H9 (cell line): ENCODE measurements at regions not wholly inside any gene's neighbourhood (a gene's known extent, or its start where the extent isn't known, plus 50 kb on each side); places are given as distances from the start of the nearest gene placed in this dataset.

Source experiments
- DNase-seq: peaks from one replicate; pipeline ENCODE4 v3.0.0-alpha.2; 2017
- H2AFZ ChIP-seq: one replicate; pipeline ENCODE4 v1.6.1; 2013; ENCODE audit warnings: mild to moderate bottlenecking, low read length, control low read depth, moderate library complexity
- H2AK5ac ChIP-seq: 2 replicates; pipeline ENCODE4 v1.6.1; 2013; ENCODE audit warnings: low read length, control low read depth, mixed read lengths; ENCODE audit not compliant: insufficient read length
- H2BK120ac ChIP-seq: one replicate; pipeline ENCODE4 v1.6.1; 2013; ENCODE audit warnings: low read depth, mild to moderate bottlenecking, low read length, control low read depth, inconsistent platforms; ENCODE audit not compliant: poor library complexity, severe bottlenecking
- H2BK12ac ChIP-seq: 2 replicates; pipeline ENCODE4 v1.6.1; 2013; ENCODE audit warnings: low read length, control low read depth, mixed read lengths, low read depth; ENCODE audit not compliant: insufficient read length
- H2BK15ac ChIP-seq: 2 replicates; pipeline ENCODE4 v1.6.1; 2013; ENCODE audit warnings: low read depth, low read length, control low read depth
- H2BK20ac ChIP-seq: one replicate; pipeline ENCODE4 v1.6.1; 2013; ENCODE audit warnings: low read depth, mild to moderate bottlenecking, low read length, control low read depth, inconsistent platforms; ENCODE audit not compliant: poor library complexity, severe bottlenecking
- H2BK5ac ChIP-seq: 2 replicates; pipeline ENCODE4 v1.6.1; 2013; ENCODE audit warnings: low read length, control low read depth, mixed read lengths; ENCODE audit not compliant: insufficient read length
- H3K14ac ChIP-seq: 2 replicates; pipeline ENCODE4 v1.6.1; 2013; ENCODE audit warnings: low read length, control low read depth; ENCODE audit not compliant: insufficient read depth
- H3K18ac ChIP-seq: 2 replicates; pipeline ENCODE4 v1.6.1; 2013; ENCODE audit warnings: low read depth, mild to moderate bottlenecking, mixed read lengths, low read length, control low read depth; ENCODE audit not compliant: insufficient read length
- H3K23ac ChIP-seq: 2 replicates; pipeline ENCODE4 v1.6.1; 2013; ENCODE audit warnings: low read length, control low read depth, mixed read lengths, low read depth; ENCODE audit not compliant: insufficient read length
- H3K23me2 ChIP-seq: 2 replicates; pipeline ENCODE4 v1.6.1; 2013; ENCODE audit warnings: low read depth, mild to moderate bottlenecking, mixed read lengths, low read length, control low read depth; ENCODE audit not compliant: insufficient read length, poor library complexity, severe bottlenecking
- H3K27ac ChIP-seq: 2 replicates; pipeline ENCODE4 v1.5.1; 2013; ENCODE audit warnings: low read length, control low read depth, mixed read lengths, low read depth; ENCODE audit not compliant: insufficient read length
- H3K27me3 ChIP-seq: 2 replicates; pipeline ENCODE4 v1.6.1; 2013; ENCODE audit warnings: low read length, control low read depth, inconsistent platforms; ENCODE audit not compliant: insufficient read depth
- H3K4ac ChIP-seq: 2 replicates; pipeline ENCODE4 v1.6.1; 2013; ENCODE audit warnings: low read depth, mild to moderate bottlenecking, control low read depth, inconsistent platforms, low read length, moderate library complexity
- H3K4me1 ChIP-seq: 2 replicates; pipeline ENCODE4 v1.6.1; 2013; ENCODE audit warnings: low read length, control low read depth, inconsistent platforms; ENCODE audit not compliant: insufficient read depth
- H3K4me2 ChIP-seq: 2 replicates; pipeline ENCODE4 v1.6.1; 2013; ENCODE audit warnings: low read length, control low read depth, mixed read lengths; ENCODE audit not compliant: insufficient read length, insufficient read depth
- H3K56ac ChIP-seq: 2 replicates; pipeline ENCODE4 v1.6.1; 2013; ENCODE audit warnings: low read depth, mild to moderate bottlenecking, mixed read lengths, low read length, control low read depth; ENCODE audit not compliant: insufficient read length
- H3K79me1 ChIP-seq: 2 replicates; pipeline ENCODE4 v1.6.1; 2013; ENCODE audit warnings: low read depth, mild to moderate bottlenecking, moderate library complexity, low read length, control low read depth, inconsistent platforms; ENCODE audit not compliant: insufficient read depth, poor library complexity, severe bottlenecking
- H3K79me2 ChIP-seq: 2 replicates; pipeline ENCODE4 v1.6.1; 2013; ENCODE audit warnings: low read length, control low read depth, inconsistent platforms; ENCODE audit not compliant: insufficient read depth
- H3K9ac ChIP-seq: 2 replicates; pipeline ENCODE4 v1.6.1; 2013; ENCODE audit warnings: low read length, control low read depth, mixed read lengths; ENCODE audit not compliant: insufficient read length; ENCODE audit errors: extremely low read depth
- H3K9me3 ChIP-seq: one replicate; pipeline ENCODE4 v1.6.1; 2013; ENCODE audit warnings: low read depth, low read length, inconsistent platforms; ENCODE audit not compliant: control insufficient read depth
- H3T11ph ChIP-seq: one replicate; pipeline ENCODE4 v1.6.1; 2013; ENCODE audit warnings: mild to moderate bottlenecking, low read length, control low read depth, inconsistent platforms
- H4K20me1 ChIP-seq: one replicate; pipeline ENCODE4 v1.6.1; 2013; ENCODE audit not compliant: control insufficient read depth, insufficient read length, insufficient read depth
- H4K5ac ChIP-seq: 2 replicates; pipeline ENCODE4 v1.6.1; 2013; ENCODE audit warnings: low read depth, mild to moderate bottlenecking, mixed read lengths, low read length, control low read depth; ENCODE audit not compliant: insufficient read length
- H4K8ac ChIP-seq: replicated peaks from 2 replicates; pipeline ENCODE4 v1.6.1; 2013; ENCODE audit warnings: low read length, control low read depth, mixed read lengths, low read depth; ENCODE audit not compliant: insufficient read length
- H4K91ac ChIP-seq: 2 replicates; pipeline ENCODE4 v1.6.1; 2013; ENCODE audit warnings: low read depth, mild to moderate bottlenecking, moderate library complexity, mixed read lengths, low read length, control low read depth; ENCODE audit not compliant: insufficient read length
- H3K27ac Mint-ChIP-seq, 3 experiments: 2 replicates in 2 of 3; 3 replicates in 1 of 3; pipeline ENCODE4 v1.8.0; 2020 to 2021; ENCODE audit warnings: mixed read lengths in 3 of 3, mild to moderate bottlenecking in 1 of 3, moderate library complexity in 1 of 3
- H3K27me3 Mint-ChIP-seq: 2 replicates; pipeline ENCODE4 v1.8.0; 2021; ENCODE audit warnings: low read depth, mild to moderate bottlenecking, moderate library complexity, mixed read lengths
- H3K36me3 Mint-ChIP-seq, 3 experiments: 2 replicates in 2 of 3; 3 replicates in 1 of 3; pipeline ENCODE4 v1.8.0; 2020 to 2021; ENCODE audit warnings: low read depth in 3 of 3, mixed read lengths in 3 of 3; ENCODE audit not compliant: insufficient read depth in 1 of 3
- H3K4me1 Mint-ChIP-seq, 2 experiments: 2 replicates each; pipeline ENCODE4 v1.8.0; 2020; ENCODE audit warnings: mixed read lengths in 2 of 2
- H3K4me3 Mint-ChIP-seq, 2 experiments: 2 replicates in 1 of 2; 3 replicates in 1 of 2; pipeline ENCODE4 v1.8.0; 2020 to 2021; ENCODE audit warnings: mild to moderate bottlenecking in 2 of 2, mixed read lengths in 2 of 2, moderate library complexity in 1 of 2
- H3K9me3 Mint-ChIP-seq, 2 experiments: 2 replicates in 1 of 2; 3 replicates in 1 of 2; pipeline ENCODE4 v1.8.0; 2020; ENCODE audit warnings: mild to moderate bottlenecking in 2 of 2, mixed read lengths in 2 of 2, moderate library complexity in 1 of 2
- CTCF ChIP-seq: fragments of 200-600 bp; sonication (generic); conservative IDR thresholded peaks from 3 replicates; pipeline ENCODE4 v1.8.0; 2021; ENCODE audit warnings: antibody characterized with exemption, mild to moderate bottlenecking
- WGBS: extraction: QIAGEN DNeasy Blood & Tissue Kit; methylation state at CpG from one replicate; pipeline ENCODE4 v1.1.7; 2013; ENCODE audit warnings: missing lambda C conversion rate, low lambda C conversion rate, mixed read lengths; ENCODE audit not compliant: insufficient read length; ENCODE audit errors: extremely low coverage; 5-methylcytosine and 5-hydroxymethylcytosine counted together

DNA sequence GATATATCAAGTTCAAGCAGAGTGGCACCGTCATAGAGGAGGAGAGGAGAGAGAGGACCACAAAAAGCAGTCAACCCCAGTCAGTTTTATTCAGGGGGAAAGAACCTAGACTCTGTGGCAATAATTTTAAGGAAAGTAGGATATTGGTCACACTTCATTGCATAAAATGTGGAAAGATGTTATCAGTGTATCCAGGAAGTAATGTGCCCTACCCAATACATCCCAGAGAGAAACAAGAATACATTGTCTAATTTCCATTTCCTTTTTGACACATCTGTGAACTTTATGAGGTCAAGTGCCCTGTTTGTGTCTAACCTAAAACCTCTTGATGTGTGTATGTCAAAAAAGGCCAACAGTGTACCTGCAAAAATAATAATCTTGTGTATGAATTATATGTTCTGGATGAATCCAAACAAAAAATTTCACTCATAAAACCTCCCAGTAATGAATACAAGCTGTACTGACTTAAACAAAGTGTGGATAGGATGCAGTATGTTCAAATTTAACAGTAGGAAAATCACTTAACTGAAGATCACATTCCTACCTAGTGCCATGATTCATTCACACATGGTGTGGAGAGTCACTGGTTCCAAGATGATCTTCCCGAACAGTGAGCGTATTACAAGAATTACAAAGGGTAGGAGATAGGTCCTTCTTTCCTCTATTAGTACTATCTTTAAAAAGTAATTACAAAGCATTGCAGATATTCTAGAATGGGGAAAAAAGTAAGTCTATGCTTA lies 712.1 kb upstream of the CXADR start:
- DNase-seq = no peak
- Histone ChIP-seq H3K14ac (no peak overlapping the region), H4K8ac (no peak overlapping the region), H4K91ac (no peak overlapping the region), H3K23ac (no peak overlapping the region), H3K79me1 (no peaks in the 10 kb centered on the region), H3K9ac (no peak overlapping the region), H3K4me1 (no peaks in the 10 kb centered on the region), H3K4ac (no peak overlapping the region), H3K9me3 (no peaks in the 10 kb centered on the region), H2BK5ac (no peak overlapping the region), H2BK120ac (no peak overlapping the region), H3K27me3 (no peaks in the 10 kb centered on the region), H3K79me2 (no peaks in the 10 kb centered on the region), H3K18ac (no peak overlapping the region), H2AFZ (no peak overlapping the region), H3K27ac (no peak overlapping the region), H4K20me1 (no peaks in the 10 kb centered on the region), H2BK12ac (no peak overlapping the region), H2BK20ac (no peak overlapping the region), H3K23me2 (no peaks in the 10 kb centered on the region), H2BK15ac (no peak overlapping the region), H3K56ac (no peak overlapping the region), H3T11ph (no peak overlapping the region), H3K4me2 (no peak overlapping the region), H4K5ac (no peak overlapping the region), H2AK5ac (no peak overlapping the region)
- TF ChIP-seq CTCF = no peak
- no CpG with 5 or more reads among the region's 3 CpGs for WGBS
- no peak overlapping the region for H3K4me3 Mint-ChIP-seq
- H3K27me3 Mint-ChIP-seq = no peaks in the 10 kb centered on the region
- peaks cover 11% of the 10 kb centered on the region in 2 experiments for H3K9me3 Mint-ChIP-seq
- peaks cover 15 to 16% of the 10 kb centered on the region in 2 experiments for H3K4me1 Mint-ChIP-seq
- peaks cover 4 to 14% (median 7%) of the 10 kb centered on the region in 3 experiments; a peak in 6 of 7 replicates for H3K36me3 Mint-ChIP-seq
- no peak overlapping the region for H3K27ac Mint-ChIP-seq
